Tibial nerve (tissue), 4 donors: ENCODE measurements at regions not wholly inside any gene's neighbourhood (a gene's known extent, or its start where the extent isn't known, plus 50 kb on each side); places are given as distances from the start of the nearest gene placed in this dataset.

Experiments
- DNase-seq, 2 donors: peaks; one replicate each; pipeline ENCODE4 v3.0.0-alpha.2; 2019; ENCODE audit warnings: low spot score in 2 of 2
- H3K27ac ChIP-seq, 4 donors: fragments of 200-600 bp; sonication (generic) in 3 of 4; one replicate each; pipeline ENCODE4 v1.5.1; 2017 to 2019; ENCODE audit warnings: mild to moderate bottlenecking in 1 of 4
- H3K27me3 ChIP-seq, 2 donors: fragments of 200-600 bp; sonication (generic) in 1 of 2; one replicate each; pipeline versions ENCODE4 v1.5.1 to v1.6.0; 2017 to 2019
- H3K36me3 ChIP-seq, 3 donors: fragments of 200-600 bp; sonication (generic); one replicate each; pipeline ENCODE4 v1.5.1; 2018 to 2019
- H3K4me1 ChIP-seq, 4 donors: fragments of 200-600 bp; sonication (generic) in 3 of 4; one replicate each; pipeline ENCODE4 v1.5.1; 2017 to 2019
- H3K4me3 ChIP-seq, 4 donors: fragments of 200-600 bp; sonication (generic) in 3 of 4; one replicate each; pipeline ENCODE4 v1.5.1; 2017 to 2019; ENCODE audit warnings: mild to moderate bottlenecking in 1 of 4, moderate library complexity in 1 of 4
- H3K9me3 ChIP-seq, 4 donors: fragments of 200-600 bp; sonication (generic) in 3 of 4; one replicate each; pipeline ENCODE4 v1.5.1; 2017 to 2019
- CTCF ChIP-seq, 5 experiments: fragments of 200-600 bp in 3 of 5; fragments of 450-650 bp in 2 of 5; sonication (generic) in 3 of 5; IDR thresholded peaks; one replicate each; pipeline ENCODE4 v1.5.1; 2016 to 2019; ENCODE audit warnings: antibody characterized with exemption in 5 of 5, mild to moderate bottlenecking in 3 of 5, moderate library complexity in 2 of 5
- EP300 ChIP-seq, 2 donors: sonication (generic); formaldehyde crosslinking; IDR thresholded peaks; one replicate each; pipeline ENCODE4 v1.6.1; 2017; ENCODE audit warnings: antibody characterized with exemption in 2 of 2, mild to moderate bottlenecking in 1 of 2
- POLR2A ChIP-seq, 2 donors: fragments of 450-650 bp; IDR thresholded peaks; one replicate each; pipeline ENCODE4 v1.6.1; 2017; ENCODE audit warnings: antibody characterized with exemption in 2 of 2, mild to moderate bottlenecking in 2 of 2, moderate library complexity in 2 of 2
- WGBS, 2 donors: methylation state at CpG; one replicate each; pipeline ENCODE4 v1.1.5; 2018; 5-methylcytosine and 5-hydroxymethylcytosine counted together

- no peak for DNase-seq
- 83 to 84% methylated on average over 11 of the region's 11 CpGs for WGBS, 2 donors
- Histone ChIP-seq H3K9me3 (no peaks in the 10 kb centered on the region), H3K4me3 (no peak overlapping the region), H3K36me3 (no peaks in the 10 kb centered on the region), H3K27me3 (no peaks in the 10 kb centered on the region), H3K27ac (no peak overlapping the region), H3K4me1 (no peaks in the 10 kb centered on the region)
- TF ChIP-seq EP300 (IDR thresholded peaks at IDR 0.05) (no peak), CTCF (IDR thresholded peaks at IDR 0.05) (no peak), POLR2A (IDR thresholded peaks at IDR 0.05) (no peak)
Observed at GRCh38 chr5:6943197-6944112, 230.2 kb downstream of the TENT4A start.

DNA sequence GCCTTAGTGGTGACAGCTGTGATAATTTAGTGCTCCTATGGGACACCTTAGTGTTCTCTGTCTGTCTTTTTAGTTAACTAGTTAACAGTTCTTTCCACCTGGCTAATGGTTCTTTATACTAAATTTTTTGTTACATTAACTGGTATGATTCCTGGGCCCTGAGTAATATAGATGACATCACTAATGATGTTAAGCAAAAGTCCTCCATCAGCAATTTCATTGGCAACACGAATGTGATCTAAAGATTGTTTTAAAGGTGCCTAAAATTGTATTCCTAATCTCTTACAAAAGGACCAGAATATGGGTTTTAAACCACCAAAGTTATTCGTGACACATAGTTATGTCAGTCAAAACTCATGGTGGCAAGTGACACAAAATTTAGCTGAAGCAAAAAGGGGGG lies 235.3 kb downstream of the TENT4A start:
- 54 to 73% methylated on average over 2 of the region's 2 CpGs for WGBS, 2 donors
- no peak overlapping the region for H3K4me3 ChIP-seq
- H3K27me3 ChIP-seq: no peaks in the 10 kb centered on the region
- no peaks in the 10 kb centered on the region for H3K9me3 ChIP-seq
- H3K27ac ChIP-seq: no peak overlapping the region
- TF ChIP-seq CTCF (IDR thresholded peaks at IDR 0.05) (no peak), POLR2A (IDR thresholded peaks at IDR 0.05) (no peak), EP300 (IDR thresholded peaks at IDR 0.05) (no peak)
- H3K4me1 ChIP-seq: no peaks in the 10 kb centered on the region
- no peak for DNase-seq
- H3K36me3 ChIP-seq: no peaks in the 10 kb centered on the region

DNA sequence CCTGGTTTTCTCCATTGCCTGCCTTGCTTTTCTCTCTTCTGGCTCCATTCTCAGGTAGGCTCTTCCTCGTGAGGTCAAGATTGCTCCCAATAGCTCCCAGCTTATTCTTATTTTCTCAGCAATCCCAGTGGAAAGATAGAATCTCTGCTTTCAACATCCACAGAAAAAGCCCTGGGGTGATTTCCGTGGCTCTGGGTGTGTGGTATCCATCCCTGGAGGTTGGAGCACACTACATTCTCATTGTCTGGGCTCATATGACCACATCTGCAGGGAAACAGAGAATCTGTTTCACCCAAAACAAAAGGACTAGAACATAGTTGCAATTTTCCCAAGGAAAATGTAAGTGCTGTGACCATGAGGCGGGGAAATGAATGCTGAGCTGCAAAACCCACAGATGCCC lies 236.0 kb downstream of the TENT4A start:
- Histone ChIP-seq H3K27me3 (no peaks in the 10 kb centered on the region), H3K4me3 (no peak overlapping the region), H3K4me1 (no peaks in the 10 kb centered on the region), H3K27ac (no peak overlapping the region), H3K9me3 (no peaks in the 10 kb centered on the region), H3K36me3 (no peaks in the 10 kb centered on the region)
- WGBS, 2 donors: 76 to 77% methylated on average over 3 of the region's 3 CpGs
- no peak for DNase-seq
- TF ChIP-seq POLR2A (IDR thresholded peaks at IDR 0.05): no peak
- no peak for TF ChIP-seq CTCF (IDR thresholded peaks at IDR 0.05)
- TF ChIP-seq EP300 (IDR thresholded peaks at IDR 0.05): no peak

DNA sequence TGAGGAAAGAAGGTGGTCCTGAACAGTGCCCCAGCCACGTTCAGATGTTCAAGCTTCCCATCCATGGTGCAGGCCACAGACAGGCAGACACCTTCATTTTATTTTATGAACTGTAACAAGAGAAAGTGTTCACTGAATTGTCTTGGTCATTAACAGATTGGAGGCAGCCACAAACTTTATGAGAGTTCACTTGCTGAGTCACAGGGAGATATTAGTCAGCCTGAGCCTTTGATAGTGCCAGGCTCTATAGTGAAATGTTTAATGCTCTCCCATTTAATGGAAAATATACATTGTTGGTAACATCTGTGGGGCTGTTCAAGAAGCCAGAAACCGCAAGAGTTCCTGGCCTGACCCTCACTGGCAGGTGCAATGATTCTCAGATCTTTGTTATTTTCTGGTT lies 237.0 kb downstream of the TENT4A start:
- WGBS, 2 donors: 59 to 66% methylated on average over 2 of the region's 2 CpGs

More for the DNA sequence above, 237.0 kb downstream of the TENT4A start:
- H3K4me3 ChIP-seq: no peak overlapping the region
- no peaks in the 10 kb centered on the region for H3K27me3 ChIP-seq
- no peak overlapping the region for H3K27ac ChIP-seq
- H3K4me1 ChIP-seq: no peaks in the 10 kb centered on the region
- H3K9me3 ChIP-seq: no peaks in the 10 kb centered on the region
- TF ChIP-seq CTCF (IDR thresholded peaks at IDR 0.05) (no peak), POLR2A (IDR thresholded peaks at IDR 0.05) (no peak), EP300 (IDR thresholded peaks at IDR 0.05) (no peak)
- H3K36me3 ChIP-seq: no peaks in the 10 kb centered on the region
- no peak for DNase-seq
